ENCODE measurements at regions not wholly inside any gene's neighbourhood (a gene's known extent, or its start where the extent isn't known, plus 50 kb on each side); places are given as distances from the start of the nearest gene placed in this dataset.

DNA sequence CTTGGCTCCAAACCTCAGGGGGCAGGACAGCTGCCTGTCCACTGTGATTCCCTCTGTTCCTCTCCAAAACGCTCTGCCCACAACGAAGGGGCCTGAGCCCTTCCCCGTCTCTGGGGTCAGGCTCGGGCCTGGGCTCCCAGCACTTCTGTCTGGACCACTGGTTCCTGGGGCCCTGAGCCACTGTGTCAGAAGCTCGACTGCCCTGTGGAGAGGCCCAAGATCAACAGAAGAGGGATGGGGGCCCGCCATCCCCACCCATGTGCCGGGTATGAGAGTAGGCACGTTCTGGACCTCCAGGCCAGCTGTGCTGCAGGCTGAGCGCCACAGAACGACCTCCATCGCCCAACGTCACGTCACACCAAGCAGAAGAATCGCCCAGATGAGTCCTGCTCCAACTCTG is 119.9 kb upstream of the HS6ST1 start:
- in situ Hi-C loops (cut with HindIII; ENCODE audit: low pct_ligation_motif_present, low sequenced_read_pairs), result no loop called here
- no peak for DNase-seq
- no peaks in the 10 kb centered on the region for H3K36me3 ChIP-seq (replicated peaks)
- no peak for TF ChIP-seq CTCF (IDR thresholded peaks at IDR 0.05; ENCODE audit: low read depth, low read length, missing control alignments)
- no peak overlapping the region for H3K27ac ChIP-seq
- H3K27me3 ChIP-seq (replicated peaks), result no peaks in the 10 kb centered on the region
- H3K4me3 ChIP-seq (ENCODE audit: low read depth, low read length), result no peak overlapping the region

DNA sequence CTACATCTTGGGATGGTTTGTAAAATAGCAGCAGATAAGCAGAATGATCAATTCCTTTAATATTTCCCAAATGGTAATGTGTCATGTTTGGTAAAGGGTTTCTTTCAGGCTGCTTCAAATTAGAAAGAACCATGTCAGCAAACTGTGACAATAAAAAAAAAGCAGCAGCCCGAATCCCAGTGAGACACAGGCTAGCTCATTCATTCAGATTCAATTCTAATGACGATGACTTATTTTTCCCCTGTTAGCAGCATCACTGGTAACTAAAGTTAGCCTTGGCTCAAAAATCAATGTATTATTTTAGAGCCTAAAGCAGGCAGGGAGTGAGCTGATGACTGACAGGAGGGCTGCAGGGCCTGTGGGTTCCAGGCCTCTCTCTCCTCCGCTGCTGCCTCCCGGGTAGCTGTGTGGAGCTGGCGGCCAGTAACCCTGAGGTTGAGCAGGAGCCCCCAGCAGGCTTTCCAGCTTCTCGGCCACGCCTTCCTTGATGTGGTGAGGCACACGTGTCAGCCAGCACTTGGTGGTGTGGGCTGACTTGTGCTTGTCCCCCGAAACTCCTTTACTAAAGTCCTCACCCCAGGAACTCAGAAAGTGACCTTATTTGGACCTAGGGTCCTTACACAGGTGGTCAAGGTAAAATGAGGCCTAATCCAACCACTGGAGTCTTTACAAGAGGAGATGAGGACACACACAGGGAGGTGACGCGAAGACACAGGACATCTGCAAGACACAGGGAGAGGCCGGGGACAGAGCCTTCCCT is 120.5 kb upstream of the HS6ST1 start:
- no peak for TF ChIP-seq CTCF (IDR thresholded peaks at IDR 0.05; ENCODE audit: low read depth, low read length, missing control alignments)
- Histone ChIP-seq H3K36me3 (replicated peaks) (no peaks in the 10 kb centered on the region), H3K27me3 (replicated peaks) (no peaks in the 10 kb centered on the region), H3K4me3 (ENCODE audit: low read depth, low read length) (no peak overlapping the region), H3K27ac (no peak overlapping the region)
- in situ Hi-C loops (cut with HindIII; ENCODE audit: low pct_ligation_motif_present, low sequenced_read_pairs), result no loop called here
- no peak for DNase-seq

DNA sequence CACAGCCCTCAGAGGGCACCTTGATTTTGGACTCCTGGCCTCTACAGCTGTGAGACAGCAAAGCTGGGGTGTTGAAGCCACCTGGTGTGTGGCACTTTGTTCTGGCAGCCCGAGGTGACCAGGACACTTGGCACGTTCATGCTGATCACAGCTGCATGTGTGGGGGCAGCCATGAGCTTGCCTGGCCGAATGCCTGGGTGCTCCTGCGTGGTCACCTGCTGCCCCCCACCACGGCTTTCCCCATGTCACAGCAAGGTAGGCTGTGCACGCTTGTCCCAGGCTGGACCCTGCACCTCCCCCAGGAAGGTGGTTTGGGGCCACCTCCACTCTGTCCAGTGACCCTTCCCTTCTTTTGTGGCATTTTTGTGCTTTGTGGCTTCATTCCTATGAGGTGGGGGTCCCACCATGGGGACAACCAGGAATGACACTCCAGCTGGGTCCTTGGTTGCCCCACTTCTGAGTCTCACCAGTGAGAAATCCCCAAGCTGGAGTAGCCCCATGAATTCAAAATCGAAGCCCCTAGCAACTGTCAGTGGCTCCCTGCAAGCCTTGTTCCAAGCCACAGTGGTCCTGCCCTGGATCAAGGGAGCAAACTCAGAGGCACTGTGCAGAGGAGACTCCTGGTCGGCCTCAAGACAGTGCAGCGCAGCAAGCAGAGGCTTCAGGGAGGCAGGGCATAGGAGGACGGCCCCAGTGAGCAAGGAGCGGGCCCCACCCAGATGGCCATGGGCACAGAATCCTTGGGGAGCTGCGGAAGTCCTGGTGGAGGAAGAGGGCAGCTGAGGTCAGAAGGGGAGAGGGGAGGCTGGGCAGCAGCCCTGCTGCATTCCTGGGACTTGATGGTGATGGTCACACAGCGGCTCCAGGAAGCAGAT is 121.4 kb upstream of the HS6ST1 start:
- Histone ChIP-seq H3K36me3 (replicated peaks) (no peaks in the 10 kb centered on the region), H3K4me3 (ENCODE audit: low read depth, low read length) (no peak overlapping the region), H3K27ac (no peak overlapping the region), H3K27me3 (replicated peaks) (no peaks in the 10 kb centered on the region)
- in situ Hi-C loops (cut with HindIII; ENCODE audit: low pct_ligation_motif_present, low sequenced_read_pairs), result no loop called here
- TF ChIP-seq CTCF (IDR thresholded peaks at IDR 0.05; ENCODE audit: low read depth, low read length, missing control alignments), result no peak
- DNase-seq, result no peak

- Histone ChIP-seq H3K4me3 (ENCODE audit: low read depth, low read length) (no peak overlapping the region), H3K27ac (no peak overlapping the region), H3K27me3 (replicated peaks) (no peaks in the 10 kb centered on the region), H3K36me3 (replicated peaks) (no peaks in the 10 kb centered on the region)
- no peak for TF ChIP-seq CTCF (IDR thresholded peaks at IDR 0.05; ENCODE audit: low read depth, low read length, missing control alignments)
- DNase-seq, result no peak
- in situ Hi-C loops (cut with HindIII; ENCODE audit: low pct_ligation_motif_present, low sequenced_read_pairs), result no loop called here
These were observed 122.1 kb upstream of the HS6ST1 start for GRCh38 chr2:128440666-128441340.

- no peak for TF ChIP-seq CTCF (IDR thresholded peaks at IDR 0.05; ENCODE audit: low read depth, low read length, missing control alignments)
These were observed 122.8 kb upstream of the HS6ST1 start for GRCh38 chr2:128441341-128442052.

More at GRCh38 chr2:128441341-128442052, 122.8 kb upstream of the HS6ST1 start:
- in situ Hi-C loops (cut with HindIII; ENCODE audit: low pct_ligation_motif_present, low sequenced_read_pairs), result no loop called here
- H3K36me3 ChIP-seq (replicated peaks), result no peaks in the 10 kb centered on the region
- DNase-seq, result no peak
- no peak overlapping the region for H3K27ac ChIP-seq
- H3K4me3 ChIP-seq (ENCODE audit: low read depth, low read length), result no peak overlapping the region
- no peaks in the 10 kb centered on the region for H3K27me3 ChIP-seq (replicated peaks)

Data from brain microvascular endothelial cell (primary cell).